Hepatocyte (in vitro differentiated cells): ENCODE measurements at regions not wholly inside any gene's neighbourhood (a gene's known extent, or its start where the extent isn't known, plus 50 kb on each side); places are given as distances from the start of the nearest gene placed in this dataset.

Experiments used
- EZH2 ChIP-seq: fragments of 200-600 bp; sonication (generic); IDR thresholded peaks from 2 replicates; pipeline ENCODE4 v1.6.1; 2016; ENCODE audit warnings: antibody characterized with exemption, mild to moderate bottlenecking, borderline replicate concordance
- EZH2phosphoT487 ChIP-seq: fragments of 200-600 bp; sonication (generic); IDR thresholded peaks from one replicate; pipeline ENCODE4 v1.6.1; 2018; ENCODE audit warnings: antibody characterized with exemption, mild to moderate bottlenecking, low read depth, moderate library complexity; ENCODE audit not compliant: unreplicated experiment, severe bottlenecking
- TF ChIP-seq, protein P1 (sequence below): fragments of 200-600 bp; sonication (generic); IDR thresholded peaks from 2 replicates; pipeline ENCODE4 v1.5.1; 2016; ENCODE audit warnings: antibody characterized with exemption, mild to moderate bottlenecking; ENCODE audit not compliant: poor library complexity

- TF ChIP-seq, protein P1, sequence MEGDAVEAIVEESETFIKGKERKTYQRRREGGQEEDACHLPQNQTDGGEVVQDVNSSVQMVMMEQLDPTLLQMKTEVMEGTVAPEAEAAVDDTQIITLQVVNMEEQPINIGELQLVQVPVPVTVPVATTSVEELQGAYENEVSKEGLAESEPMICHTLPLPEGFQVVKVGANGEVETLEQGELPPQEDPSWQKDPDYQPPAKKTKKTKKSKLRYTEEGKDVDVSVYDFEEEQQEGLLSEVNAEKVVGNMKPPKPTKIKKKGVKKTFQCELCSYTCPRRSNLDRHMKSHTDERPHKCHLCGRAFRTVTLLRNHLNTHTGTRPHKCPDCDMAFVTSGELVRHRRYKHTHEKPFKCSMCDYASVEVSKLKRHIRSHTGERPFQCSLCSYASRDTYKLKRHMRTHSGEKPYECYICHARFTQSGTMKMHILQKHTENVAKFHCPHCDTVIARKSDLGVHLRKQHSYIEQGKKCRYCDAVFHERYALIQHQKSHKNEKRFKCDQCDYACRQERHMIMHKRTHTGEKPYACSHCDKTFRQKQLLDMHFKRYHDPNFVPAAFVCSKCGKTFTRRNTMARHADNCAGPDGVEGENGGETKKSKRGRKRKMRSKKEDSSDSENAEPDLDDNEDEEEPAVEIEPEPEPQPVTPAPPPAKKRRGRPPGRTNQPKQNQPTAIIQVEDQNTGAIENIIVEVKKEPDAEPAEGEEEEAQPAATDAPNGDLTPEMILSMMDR: no peak
- TF ChIP-seq EZH2: no peak
- TF ChIP-seq EZH2phosphoT487: no peak
Observed at GRCh38 chr4:112721627-112722026, 84.7 kb downstream of the LARP7 start.
